HFF-Myc (cell line): ENCODE measurements at regions not wholly inside any gene's neighbourhood (a gene's known extent, or its start where the extent isn't known, plus 50 kb on each side); places are given as distances from the start of the nearest gene placed in this dataset.

Experiments
- DNase-seq: peaks from one replicate; pipeline ENCODE4 v3.0.0-alpha.2; 2011; ENCODE audit warnings: low read depth; ENCODE audit errors: extremely low read depth
- H3K4me3 ChIP-seq: replicated peaks from 2 replicates; pipeline ENCODE4 v1.5.1; 2011; ENCODE audit warnings: low read depth, mild to moderate bottlenecking, control low read depth, low read length
- TF ChIP-seq, protein P1 (sequence below): IDR thresholded peaks from 2 replicates; pipeline ENCODE4 v1.5.1; 2012; ENCODE audit warnings: mild to moderate bottlenecking, low read depth, low read length, control low read depth; ENCODE audit errors: missing control alignments

DNA sequence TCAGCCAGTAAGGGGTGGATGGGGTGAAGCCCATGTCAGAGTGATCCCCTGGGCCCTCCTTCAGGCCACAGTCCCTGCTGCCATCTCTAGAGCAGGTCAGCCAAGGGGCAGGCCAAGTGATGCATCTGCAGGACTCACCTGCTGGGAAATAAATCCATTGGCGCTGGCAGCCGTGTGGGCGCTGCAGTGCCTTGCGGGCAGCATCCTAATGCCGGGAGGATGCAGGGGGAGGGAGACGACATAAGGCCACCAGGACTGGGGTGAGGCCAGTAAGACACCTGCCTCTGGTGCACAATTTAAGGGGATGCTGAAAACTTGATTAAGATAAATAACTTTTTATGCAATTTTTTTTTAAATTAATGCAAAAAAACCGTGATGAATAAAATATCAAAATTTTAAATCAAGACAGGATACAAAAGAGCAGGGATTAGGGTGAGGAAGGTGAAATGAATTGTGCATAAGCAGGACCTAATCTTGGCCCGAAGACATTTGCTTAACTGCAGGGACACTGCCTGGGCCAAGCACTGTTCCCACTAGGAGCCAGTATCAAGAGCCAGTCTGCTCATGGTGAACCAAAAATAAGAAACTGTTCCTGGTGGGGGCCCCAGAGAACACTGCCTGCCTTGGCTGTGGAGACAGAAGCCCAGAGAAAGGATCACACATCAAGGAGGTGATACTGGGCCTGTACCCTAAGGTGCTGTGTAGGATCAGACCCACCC lies 67.5 kb upstream of the CPLX2 start:
- no peak overlapping the region for H3K4me3 ChIP-seq
- DNase-seq = no peak
- TF ChIP-seq, protein P1, sequence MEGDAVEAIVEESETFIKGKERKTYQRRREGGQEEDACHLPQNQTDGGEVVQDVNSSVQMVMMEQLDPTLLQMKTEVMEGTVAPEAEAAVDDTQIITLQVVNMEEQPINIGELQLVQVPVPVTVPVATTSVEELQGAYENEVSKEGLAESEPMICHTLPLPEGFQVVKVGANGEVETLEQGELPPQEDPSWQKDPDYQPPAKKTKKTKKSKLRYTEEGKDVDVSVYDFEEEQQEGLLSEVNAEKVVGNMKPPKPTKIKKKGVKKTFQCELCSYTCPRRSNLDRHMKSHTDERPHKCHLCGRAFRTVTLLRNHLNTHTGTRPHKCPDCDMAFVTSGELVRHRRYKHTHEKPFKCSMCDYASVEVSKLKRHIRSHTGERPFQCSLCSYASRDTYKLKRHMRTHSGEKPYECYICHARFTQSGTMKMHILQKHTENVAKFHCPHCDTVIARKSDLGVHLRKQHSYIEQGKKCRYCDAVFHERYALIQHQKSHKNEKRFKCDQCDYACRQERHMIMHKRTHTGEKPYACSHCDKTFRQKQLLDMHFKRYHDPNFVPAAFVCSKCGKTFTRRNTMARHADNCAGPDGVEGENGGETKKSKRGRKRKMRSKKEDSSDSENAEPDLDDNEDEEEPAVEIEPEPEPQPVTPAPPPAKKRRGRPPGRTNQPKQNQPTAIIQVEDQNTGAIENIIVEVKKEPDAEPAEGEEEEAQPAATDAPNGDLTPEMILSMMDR = no peak

DNA sequence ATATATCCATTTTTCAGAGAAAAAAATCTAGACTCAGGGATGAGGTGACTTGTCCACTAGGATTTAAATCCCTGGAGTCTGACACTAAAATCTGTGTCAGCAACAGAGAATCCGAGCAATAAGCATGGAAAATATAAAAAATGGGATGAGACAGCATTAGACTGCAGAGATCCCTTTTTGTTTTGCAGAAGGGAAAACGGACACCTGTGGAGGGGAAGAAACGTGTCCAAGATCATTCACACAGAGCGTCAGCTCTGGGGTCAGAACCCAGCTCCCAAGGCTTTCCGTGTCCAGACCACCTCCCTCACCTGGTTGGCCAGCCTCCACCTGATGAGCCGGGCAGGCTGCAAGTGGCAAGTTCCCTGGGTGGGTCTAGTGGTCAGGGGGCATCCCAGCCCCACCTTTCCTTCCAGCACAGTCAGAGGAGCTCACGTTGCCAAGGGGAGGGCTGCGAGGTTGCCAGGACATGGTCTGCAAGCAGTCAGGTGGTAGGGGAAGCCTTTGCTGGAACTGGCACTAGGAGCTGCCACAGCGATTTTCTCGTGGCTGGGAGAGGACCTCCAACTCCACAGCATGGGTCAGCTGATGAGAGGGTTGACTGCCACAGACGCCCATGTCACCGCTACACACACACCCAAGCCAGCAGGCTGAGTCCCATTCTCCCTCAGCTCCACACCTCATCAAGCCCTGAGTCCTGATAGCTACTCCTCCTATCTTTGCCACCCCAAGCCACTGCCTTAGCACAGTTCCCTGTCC lies 65.9 kb upstream of the CPLX2 start:
- DNase-seq = no peak
- H3K4me3 ChIP-seq = no peak overlapping the region
- TF ChIP-seq, protein P1 = no peak

DNA sequence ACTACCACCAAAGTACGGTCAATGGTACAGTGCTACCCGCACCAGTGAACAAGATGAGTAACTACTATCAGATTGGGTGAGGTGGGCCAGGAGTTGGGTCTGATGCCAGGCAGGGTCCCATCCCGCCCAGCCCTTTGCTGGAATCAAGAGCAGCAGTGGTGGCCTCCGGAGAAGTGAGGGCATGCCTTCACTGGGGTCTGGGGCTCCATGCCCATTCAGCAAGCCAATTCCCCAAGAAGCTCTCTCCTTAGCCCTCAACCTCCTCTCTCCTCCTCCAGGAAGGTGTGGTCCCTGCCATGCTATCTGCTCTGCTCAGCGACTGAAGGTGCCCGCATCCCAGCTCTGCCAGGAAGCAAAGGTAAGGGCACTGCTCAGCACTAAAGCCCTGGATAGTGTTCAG lies 62.7 kb upstream of the CPLX2 start:
- TF ChIP-seq, protein P1 = no peak
- no peak overlapping the region for H3K4me3 ChIP-seq
- no peak for DNase-seq

DNA sequence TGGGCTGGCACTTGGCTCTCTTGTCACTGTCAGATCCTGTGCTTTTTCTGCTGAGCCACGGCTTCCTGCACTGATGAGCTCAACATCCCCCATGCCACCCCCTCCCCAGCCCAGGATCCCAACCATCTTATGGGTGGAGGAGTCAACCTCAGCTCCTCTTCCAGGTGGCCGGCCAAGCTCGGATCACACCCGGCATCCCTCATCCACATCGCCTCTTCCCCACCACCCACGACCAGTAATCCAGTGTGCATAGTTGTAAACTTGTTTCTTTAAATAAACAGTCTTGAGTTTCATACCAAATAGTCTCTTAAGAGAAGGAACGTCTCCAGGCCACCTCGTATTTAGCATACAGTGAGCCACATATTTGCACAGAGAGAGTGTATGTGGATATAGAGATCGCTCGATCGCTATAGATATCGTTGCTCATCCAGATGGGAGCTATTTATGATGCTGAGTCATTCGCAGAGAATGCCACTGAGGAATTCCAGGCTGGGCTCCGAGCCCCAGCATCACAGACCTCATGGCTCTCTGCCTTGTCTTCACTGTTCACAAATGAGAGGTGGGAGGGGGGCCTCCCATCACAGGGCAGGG lies 61.8 kb upstream of the CPLX2 start:
- peak; percentile 94 for DNase-seq
- TF ChIP-seq, protein P1 = no peak
- H3K4me3 ChIP-seq = no peak overlapping the region

DNA sequence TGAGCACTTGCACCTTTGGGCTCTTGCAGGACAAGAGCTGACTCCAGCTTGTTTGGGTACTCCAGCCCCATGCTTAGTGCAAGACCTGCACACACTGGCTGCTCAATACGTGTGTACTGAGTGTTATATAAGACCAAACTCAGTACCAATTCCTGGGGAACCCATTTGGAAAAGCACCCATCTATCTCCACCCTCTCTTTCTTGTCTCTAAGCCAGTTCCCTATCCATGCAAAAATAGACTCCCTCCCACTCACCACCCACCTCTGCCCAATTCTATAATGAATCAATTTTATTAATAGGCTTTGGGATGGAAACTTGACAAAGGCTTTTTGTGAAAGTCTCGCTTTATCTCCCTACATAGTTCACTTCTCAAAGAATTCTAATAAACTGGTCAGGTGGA lies 60.9 kb upstream of the CPLX2 start:
- H3K4me3 ChIP-seq = no peak overlapping the region
- TF ChIP-seq, protein P1 = no peak
- no peak for DNase-seq

DNA sequence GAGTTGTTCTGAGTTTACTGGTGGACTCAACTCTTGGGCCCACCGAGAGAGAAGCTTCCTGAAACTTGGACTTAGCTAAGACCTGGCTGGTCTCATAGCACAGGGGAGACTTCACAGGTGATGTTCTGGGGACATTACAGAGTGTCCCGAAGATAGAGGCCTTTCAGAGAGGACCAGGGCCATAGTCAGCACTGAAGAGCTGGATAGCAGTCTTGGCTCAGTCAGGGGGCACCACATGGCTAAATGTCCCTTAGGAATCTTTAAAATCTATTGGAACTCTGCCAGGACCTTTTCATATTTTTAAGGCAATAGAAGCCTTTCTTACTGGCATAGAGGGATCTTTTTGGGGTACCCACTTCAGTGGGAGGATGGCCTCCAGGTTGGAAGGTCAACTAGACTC lies 59.8 kb upstream of the CPLX2 start:
- TF ChIP-seq, protein P1 = no peak
- no peak overlapping the region for H3K4me3 ChIP-seq
- no peak for DNase-seq
